ENCODE measurements at regions not wholly inside any gene's neighbourhood (a gene's known extent, or its start where the extent isn't known, plus 50 kb on each side); places are given as distances from the start of the nearest gene placed in this dataset.

GRCh38 chr15:77720655-77721054, 87.9 kb upstream of the LINGO1 start:
- TF ChIP-seq CTCF (IDR thresholded peaks at IDR 0.05; ENCODE audit: extremely low read depth, missing control alignments) = no peak
- DNase-seq (ENCODE audit: low spot score) = no peak

GRCh38 chr15:77720173-77720572, 87.5 kb upstream of the LINGO1 start:
- no peak for DNase-seq (ENCODE audit: low spot score)
- no peak for TF ChIP-seq CTCF (IDR thresholded peaks at IDR 0.05; ENCODE audit: extremely low read depth, missing control alignments)

GRCh38 chr15:77719450-77719849, 86.7 kb upstream of the LINGO1 start:
- TF ChIP-seq CTCF (IDR thresholded peaks at IDR 0.05; ENCODE audit: extremely low read depth, missing control alignments) = no peak
- no peak for DNase-seq (ENCODE audit: low spot score)

- TF ChIP-seq CTCF (IDR thresholded peaks at IDR 0.05; ENCODE audit: extremely low read depth, missing control alignments) = no peak
Measured at GRCh38 chr15:77717333-77717990, 84.8 kb upstream of the LINGO1 start.

GRCh38 chr15:77716632-77717332, 84.1 kb upstream of the LINGO1 start:
- DNase-seq (ENCODE audit: low spot score) = no peak
- TF ChIP-seq CTCF (IDR thresholded peaks at IDR 0.05; ENCODE audit: extremely low read depth, missing control alignments) = no peak

More at GRCh38 chr15:77717333-77717990, 84.8 kb upstream of the LINGO1 start:
- DNase-seq (ENCODE audit: low spot score) = no peak

- DNase-seq (ENCODE audit: low spot score) = no peak
- TF ChIP-seq CTCF (IDR thresholded peaks at IDR 0.05; ENCODE audit: extremely low read depth, missing control alignments) = no peak
Measured at GRCh38 chr15:77715860-77716259, 83.1 kb upstream of the LINGO1 start.

GRCh38 chr15:77715051-77715450, 82.3 kb upstream of the LINGO1 start:
- TF ChIP-seq CTCF (IDR thresholded peaks at IDR 0.05; ENCODE audit: extremely low read depth, missing control alignments) = no peak
- DNase-seq (ENCODE audit: low spot score) = no peak
